SK-N-SH treated with all-trans-retinoic acid at 6 μM for 48 hours (cell line): ENCODE measurements at regions not wholly inside any gene's neighbourhood (a gene's known extent, or its start where the extent isn't known, plus 50 kb on each side); places are given as distances from the start of the nearest gene placed in this dataset.

Source experiments
- ATAC-seq: fragments of 200-7000 bp; cut with Tn5 transposase; 3 replicates; pipeline ENCODE4 v1.9.1; 2020; ENCODE audit warnings: mild to moderate bottlenecking, moderate library complexity
- ARNTL ChIP-seq: fragments of 450-650 bp; formaldehyde crosslinking; IDR thresholded peaks from 2 replicates; pipeline ENCODE4 v1.5.0; 2020; ENCODE audit warnings: low read depth, mild to moderate bottlenecking, moderate library complexity, borderline replicate concordance
- BACH2 ChIP-seq: fragments of 250-450 bp; sonication (Bioruptor Pico); IDR thresholded peaks from 2 replicates; pipeline ENCODE4 v1.9.0; 2021; ENCODE audit warnings: mild to moderate bottlenecking, borderline replicate concordance
- CREB5 ChIP-seq: fragments of 250-450 bp; sonication (Bioruptor Pico); IDR thresholded peaks from 2 replicates; pipeline ENCODE4 v1.5.1; 2020; ENCODE audit warnings: low read depth, mild to moderate bottlenecking, moderate library complexity
- CSDC2 ChIP-seq: fragments of 250-450 bp; sonication (Bioruptor Pico); IDR thresholded peaks from 2 replicates; pipeline ENCODE4 v1.5.0; 2020; ENCODE audit warnings: mild to moderate bottlenecking, moderate library complexity
- CSRNP3 ChIP-seq: fragments of 250-450 bp; sonication (Bioruptor Pico); IDR thresholded peaks from 2 replicates; pipeline ENCODE4 v1.5.1; 2021; ENCODE audit warnings: mild to moderate bottlenecking, moderate library complexity
- ESRRG ChIP-seq: fragments of 250-450 bp; sonication (Bioruptor Pico); IDR thresholded peaks from 2 replicates; pipeline ENCODE4 v1.6.1; 2021; ENCODE audit warnings: mild to moderate bottlenecking
- GLIS3 ChIP-seq: fragments of 250-450 bp; sonication (Bioruptor Pico); IDR thresholded peaks from 2 replicates; pipeline ENCODE4 v1.5.0; 2020; ENCODE audit warnings: mild to moderate bottlenecking, moderate library complexity
- ISL1 ChIP-seq: fragments of 250-450 bp; sonication (Bioruptor Pico); IDR thresholded peaks from 2 replicates; pipeline ENCODE4 v2.1.2; 2022; ENCODE audit warnings: mild to moderate bottlenecking, moderate library complexity
- OSR1 ChIP-seq: fragments of 250-450 bp; sonication (Bioruptor Pico); IDR thresholded peaks from 2 replicates; pipeline ENCODE4 v1.8.0; 2022; ENCODE audit warnings: moderate library complexity, mild to moderate bottlenecking, inconsistent platforms
- PATZ1 ChIP-seq: fragments of 250-450 bp; sonication (Bioruptor Pico); IDR thresholded peaks from 2 replicates; pipeline ENCODE4 v1.8.0; 2020; ENCODE audit warnings: mild to moderate bottlenecking, moderate library complexity, borderline replicate concordance
- POU6F1 ChIP-seq: fragments of 250-450 bp; sonication (Bioruptor Pico); IDR thresholded peaks from 2 replicates; pipeline ENCODE4 v1.8.0; 2021; ENCODE audit warnings: low read depth, mild to moderate bottlenecking, moderate library complexity, borderline replicate concordance
- PPARA ChIP-seq: fragments of 250-450 bp; sonication (Bioruptor Pico); IDR thresholded peaks from 2 replicates; pipeline ENCODE4 v1.5.0; 2020; ENCODE audit warnings: mild to moderate bottlenecking, borderline replicate concordance
- RARB ChIP-seq: fragments of 250-450 bp; sonication (Bioruptor Pico); IDR thresholded peaks from 2 replicates; pipeline ENCODE4 v1.8.0; 2021; ENCODE audit warnings: mild to moderate bottlenecking, moderate library complexity
- SNAI2 ChIP-seq: fragments of 250-450 bp; sonication (Bioruptor Pico); IDR thresholded peaks from 2 replicates; pipeline ENCODE4 v1.5.0; 2020; ENCODE audit warnings: mild to moderate bottlenecking, moderate library complexity
- TCF4 ChIP-seq: fragments of 250-450 bp; sonication (Bioruptor Pico); IDR thresholded peaks from 2 replicates; pipeline ENCODE4 v1.8.0; 2021; ENCODE audit warnings: mild to moderate bottlenecking, moderate library complexity, borderline replicate concordance
- TOX ChIP-seq: fragments of 250-450 bp; sonication (Bioruptor Pico); IDR thresholded peaks from 2 replicates; pipeline ENCODE4 v1.8.0; 2021; ENCODE audit warnings: mild to moderate bottlenecking, moderate library complexity, borderline replicate concordance
- TSHZ2 ChIP-seq: fragments of 250-450 bp; sonication (Bioruptor Pico); IDR thresholded peaks from 2 replicates; pipeline ENCODE4 v1.5.0; 2020; ENCODE audit warnings: mild to moderate bottlenecking, moderate library complexity
- ZC3H10 ChIP-seq: fragments of 250-450 bp; sonication (Bioruptor Pico); IDR thresholded peaks from 2 replicates; pipeline ENCODE4 v1.5.1; 2021; ENCODE audit warnings: mild to moderate bottlenecking, moderate library complexity
- ZFP3 ChIP-seq: fragments of 250-450 bp; sonication (Bioruptor Pico); IDR thresholded peaks from 2 replicates; pipeline ENCODE4 v1.5.0; 2020; ENCODE audit warnings: mild to moderate bottlenecking, moderate library complexity
- ZFP30 ChIP-seq: fragments of 450-650 bp; formaldehyde crosslinking; IDR thresholded peaks from 2 replicates; pipeline ENCODE4 v1.5.0; 2022; ENCODE audit warnings: mild to moderate bottlenecking, moderate library complexity
- ZNF565 ChIP-seq: fragments of 450-650 bp; formaldehyde crosslinking; conservative IDR thresholded peaks from 2 replicates; pipeline ENCODE4 v1.5.0; 2020; ENCODE audit warnings: low read depth, mild to moderate bottlenecking, moderate library complexity
- ZNF8 ChIP-seq: fragments of 450-650 bp; formaldehyde crosslinking; IDR thresholded peaks from 2 replicates; pipeline ENCODE4 v1.5.0; 2020; ENCODE audit warnings: mild to moderate bottlenecking, moderate library complexity

- no peak for ATAC-seq
- TF ChIP-seq POU6F1 (CRISPR knock-in tag) (no peak), RARB (CRISPR knock-in tag) (no peak), CSDC2 (CRISPR knock-in tag) (no peak), ZFP30 (CRISPR knock-in tag) (no peak), ARNTL (CRISPR knock-in tag) (no peak), ISL1 (CRISPR knock-in tag) (no peak), TOX (CRISPR knock-in tag) (no peak), PPARA (CRISPR knock-in tag) (no peak), PATZ1 (no peak), SNAI2 (CRISPR knock-in tag) (no peak)
These were observed 156.2 kb downstream of the TMCO5A start for GRCh38 chr15:38090678-38091077.

- no peak for ATAC-seq
- TF ChIP-seq PPARA (CRISPR knock-in tag) = no peak
These were observed 156.7 kb downstream of the TMCO5A start for GRCh38 chr15:38091078-38091645.

- no peak for TF ChIP-seq ZC3H10 (CRISPR knock-in tag)
- TF ChIP-seq RARB (CRISPR knock-in tag) = no peak
- TF ChIP-seq, all 23 proteins: peak for 0
- ATAC-seq = no peak
These were observed 158.7 kb upstream of the SPRED1 start for GRCh38 chr15:38093931-38094330.

- TF ChIP-seq BACH2 (CRISPR knock-in tag) = no peak
- TF ChIP-seq ESRRG (CRISPR knock-in tag) = no peak
- no peak for TF ChIP-seq TOX (CRISPR knock-in tag)
- no peak for TF ChIP-seq ISL1 (CRISPR knock-in tag)
- TF ChIP-seq SNAI2 (CRISPR knock-in tag) = no peak
- no peak for TF ChIP-seq ZC3H10 (CRISPR knock-in tag)
- no peak for TF ChIP-seq ZNF8
- no peak for TF ChIP-seq CREB5 (CRISPR knock-in tag)
- TF ChIP-seq ZNF565 (CRISPR knock-in tag) = no peak
- no peak for TF ChIP-seq TSHZ2 (CRISPR knock-in tag)
- ATAC-seq = no peak
These were observed 149.7 kb upstream of the SPRED1 start for GRCh38 chr15:38102972-38103371.

- ATAC-seq = no peak
- TF ChIP-seq PATZ1 (no peak), TOX (CRISPR knock-in tag) (no peak), ZFP3 (CRISPR knock-in tag) (no peak), PPARA (CRISPR knock-in tag) (no peak), CSRNP3 (CRISPR knock-in tag) (no peak), TCF4 (CRISPR knock-in tag) (no peak), ZNF8 (no peak), GLIS3 (no peak), OSR1 (CRISPR knock-in tag) (no peak), POU6F1 (CRISPR knock-in tag) (no peak)
These were observed 149.1 kb upstream of the SPRED1 start for GRCh38 chr15:38103564-38103963.
